Kidney epithelial cell (primary cell): ENCODE measurements at regions not wholly inside any gene's neighbourhood (a gene's known extent, or its start where the extent isn't known, plus 50 kb on each side); places are given as distances from the start of the nearest gene placed in this dataset.

Experiments
- DNase-seq: peaks from one replicate; pipeline ENCODE4 v3.0.0-alpha.2; 2010; ENCODE audit warnings: low read depth
- H3K27me3 ChIP-seq: 2 replicates; pipeline ENCODE4 v1.6.0; 2011; ENCODE audit warnings: low read length; ENCODE audit not compliant: control insufficient read depth, insufficient read depth
- H3K36me3 ChIP-seq: 2 replicates; pipeline ENCODE4 v1.5.1; 2011; ENCODE audit warnings: low read length; ENCODE audit not compliant: control insufficient read depth, insufficient read depth
- H3K4me3 ChIP-seq: 2 replicates; pipeline ENCODE4 v1.5.1; 2011; ENCODE audit warnings: low read depth, mild to moderate bottlenecking, control low read depth, low read length
- TF ChIP-seq, protein P1 (sequence below): IDR thresholded peaks from 2 replicates; pipeline ENCODE4 v1.5.1; 2011; ENCODE audit warnings: mild to moderate bottlenecking, moderate library complexity, low read length, control low read depth, inconsistent platforms; ENCODE audit not compliant: insufficient read depth, poor library complexity, severe bottlenecking

DNA sequence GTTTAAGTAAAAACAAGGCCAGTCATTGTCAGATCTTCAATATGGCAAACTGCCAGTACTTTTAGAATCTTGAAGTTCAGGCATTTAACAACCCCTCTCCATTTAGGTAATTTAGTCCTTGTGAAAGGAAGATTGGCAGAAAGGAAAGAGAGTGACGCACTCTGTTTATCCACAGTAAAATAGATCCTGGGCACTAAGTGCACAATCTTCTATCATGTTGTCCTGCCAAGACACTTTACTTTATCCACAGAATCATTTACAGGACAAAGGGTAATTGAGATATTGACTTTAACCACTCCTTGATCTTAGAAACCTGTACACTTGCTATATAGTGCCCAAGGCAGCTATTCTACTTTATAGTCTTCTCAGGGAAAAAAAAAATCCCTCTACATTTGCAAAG is 786.4 kb upstream of the SLITRK1 start:
- H3K27me3 ChIP-seq, result no peaks in the 10 kb centered on the region
- TF ChIP-seq, protein P1, sequence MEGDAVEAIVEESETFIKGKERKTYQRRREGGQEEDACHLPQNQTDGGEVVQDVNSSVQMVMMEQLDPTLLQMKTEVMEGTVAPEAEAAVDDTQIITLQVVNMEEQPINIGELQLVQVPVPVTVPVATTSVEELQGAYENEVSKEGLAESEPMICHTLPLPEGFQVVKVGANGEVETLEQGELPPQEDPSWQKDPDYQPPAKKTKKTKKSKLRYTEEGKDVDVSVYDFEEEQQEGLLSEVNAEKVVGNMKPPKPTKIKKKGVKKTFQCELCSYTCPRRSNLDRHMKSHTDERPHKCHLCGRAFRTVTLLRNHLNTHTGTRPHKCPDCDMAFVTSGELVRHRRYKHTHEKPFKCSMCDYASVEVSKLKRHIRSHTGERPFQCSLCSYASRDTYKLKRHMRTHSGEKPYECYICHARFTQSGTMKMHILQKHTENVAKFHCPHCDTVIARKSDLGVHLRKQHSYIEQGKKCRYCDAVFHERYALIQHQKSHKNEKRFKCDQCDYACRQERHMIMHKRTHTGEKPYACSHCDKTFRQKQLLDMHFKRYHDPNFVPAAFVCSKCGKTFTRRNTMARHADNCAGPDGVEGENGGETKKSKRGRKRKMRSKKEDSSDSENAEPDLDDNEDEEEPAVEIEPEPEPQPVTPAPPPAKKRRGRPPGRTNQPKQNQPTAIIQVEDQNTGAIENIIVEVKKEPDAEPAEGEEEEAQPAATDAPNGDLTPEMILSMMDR, result no peak
- no peak overlapping the region for H3K4me3 ChIP-seq
- DNase-seq, result no peak
- H3K36me3 ChIP-seq, result no peaks in the 10 kb centered on the region

DNA sequence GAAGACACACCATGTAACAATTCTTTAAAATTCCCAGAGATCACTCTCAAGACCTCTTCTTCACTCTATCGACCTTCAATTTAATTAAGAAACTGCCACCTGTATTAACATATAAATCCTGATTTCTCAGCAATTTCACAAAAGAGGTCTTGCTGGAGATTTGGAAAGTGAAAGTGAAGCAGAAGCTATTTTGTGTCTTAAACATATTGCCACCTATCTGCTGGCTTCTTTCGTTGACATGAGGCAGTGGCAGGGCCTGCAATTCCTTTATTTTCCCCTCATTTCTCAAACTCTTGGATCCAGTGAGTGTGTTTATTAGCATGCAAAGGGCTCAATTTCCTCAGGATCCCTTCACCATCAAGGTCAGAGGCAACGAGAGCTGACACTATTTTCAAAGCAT is 780.2 kb upstream of the SLITRK1 start:
- Histone ChIP-seq H3K4me3 (no peak overlapping the region), H3K36me3 (no peaks in the 10 kb centered on the region), H3K27me3 (no peaks in the 10 kb centered on the region)
- TF ChIP-seq, protein P1, result no peak
- no peak for DNase-seq

DNA sequence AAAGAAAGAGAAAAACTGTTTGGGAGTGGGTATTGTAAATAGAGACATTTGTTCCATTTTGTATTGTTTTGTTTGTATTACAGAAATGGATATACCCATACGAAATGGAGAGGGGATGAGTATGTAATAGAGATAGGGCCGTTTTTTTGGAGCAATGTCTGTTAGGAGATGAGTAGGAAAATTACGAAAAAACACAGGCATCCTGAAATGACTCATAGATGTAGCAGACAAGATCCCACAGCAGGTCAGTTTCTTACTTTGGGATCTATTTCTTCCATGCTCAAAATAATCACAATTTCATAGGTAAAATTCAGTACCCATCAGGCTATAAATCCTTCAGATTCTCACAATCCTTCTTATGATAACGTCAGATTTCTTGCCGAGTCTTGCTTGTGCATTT is 779.4 kb upstream of the SLITRK1 start:
- TF ChIP-seq, protein P1, result no peak

DNA sequence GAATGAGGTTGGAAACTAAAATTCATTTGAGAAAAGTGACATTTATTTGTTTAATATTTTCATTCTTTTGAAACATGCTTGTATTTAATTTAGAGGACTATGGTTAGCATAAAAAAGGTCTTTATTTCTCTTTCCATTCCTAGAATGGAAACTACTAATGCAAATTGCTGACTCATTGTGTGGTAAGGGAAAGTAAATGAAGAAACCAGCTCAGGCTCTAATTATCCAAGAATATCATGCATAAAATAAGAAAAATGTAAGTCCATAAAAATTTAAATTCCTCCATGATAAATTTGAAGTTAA is 777.0 kb upstream of the SLITRK1 start:
- no peak for DNase-seq
- H3K27me3 ChIP-seq, result no peaks in the 10 kb centered on the region
- no peak overlapping the region for H3K4me3 ChIP-seq
- H3K36me3 ChIP-seq, result no peaks in the 10 kb centered on the region
- TF ChIP-seq, protein P1, result no peak

More for the DNA sequence above, 779.4 kb upstream of the SLITRK1 start:
- Histone ChIP-seq H3K27me3 (no peaks in the 10 kb centered on the region), H3K4me3 (no peak overlapping the region), H3K36me3 (no peaks in the 10 kb centered on the region)
- DNase-seq, result no peak

DNA sequence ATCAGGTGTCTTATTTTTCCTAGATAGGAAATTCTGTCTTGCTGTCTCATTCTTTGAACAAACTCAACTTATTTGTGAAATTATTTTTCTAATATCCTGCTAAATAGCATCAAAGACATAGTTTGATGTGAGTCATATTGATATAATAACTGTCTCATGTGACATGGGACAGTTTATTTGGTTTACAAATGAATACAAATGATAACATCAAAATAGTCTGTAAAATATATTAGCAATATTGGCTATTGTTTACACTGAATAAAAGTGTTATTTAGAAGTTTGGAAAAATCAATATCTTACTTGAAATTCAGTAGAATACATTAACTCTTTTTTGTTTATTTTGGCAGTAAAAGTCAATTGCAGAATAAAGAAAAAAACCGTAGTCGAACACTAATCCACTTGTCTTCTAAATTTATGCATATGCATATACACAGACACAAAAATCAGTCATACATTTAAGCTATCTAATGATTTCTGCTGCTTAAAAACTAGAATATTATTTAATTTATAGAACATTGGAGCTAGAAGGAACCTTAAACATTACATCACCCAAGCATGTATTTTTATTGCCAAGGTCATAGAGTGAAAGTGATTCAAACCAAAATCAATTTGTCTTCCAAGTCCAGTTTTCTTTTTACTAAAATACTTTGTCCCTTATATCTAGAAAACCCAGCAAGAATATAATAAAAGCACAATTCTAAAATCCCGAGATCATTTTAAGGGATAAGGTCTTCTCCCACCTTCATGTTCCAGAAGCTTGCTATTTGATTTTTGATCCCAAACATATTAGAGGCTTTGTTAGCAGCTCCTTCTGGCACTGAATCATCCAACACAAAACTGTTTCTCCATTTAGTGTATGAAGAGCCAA is 776.5 kb upstream of the SLITRK1 start:
- TF ChIP-seq, protein P1, result no peak
- no peak for DNase-seq
- Histone ChIP-seq H3K36me3 (no peaks in the 10 kb centered on the region), H3K4me3 (no peak overlapping the region), H3K27me3 (no peaks in the 10 kb centered on the region)

- no peak for DNase-seq
- H3K36me3 ChIP-seq, result no peaks in the 10 kb centered on the region
- no peaks in the 10 kb centered on the region for H3K27me3 ChIP-seq
- TF ChIP-seq, protein P1, result no peak
- no peak overlapping the region for H3K4me3 ChIP-seq
These were observed 773.4 kb upstream of the SLITRK1 start for GRCh38 chr13:84655677-84656076.
